Epidermal melanocyte (primary cell): ENCODE measurements at regions not wholly inside any gene's neighbourhood (a gene's known extent, or its start where the extent isn't known, plus 50 kb on each side); places are given as distances from the start of the nearest gene placed in this dataset.
A peak's percentile ranks its signal among the peaks of the same experiment; 100 is the strongest.
"Not testable (repeated sequence)": the region's sequence is repeated elsewhere in the genome, so short reads cannot be mapped to it uniquely, and the experiment has no call there.

Experiments used
- DNase-seq: peaks from one replicate; pipeline ENCODE4 v3.0.0; 2011; ENCODE audit warnings: low spot score; ENCODE audit not compliant: insufficient read length

GRCh38 chr17:45585794-45586650 is 95.5 kb upstream of the PLEKHM1 start:
- not testable (repeated sequence) for DNase-seq

DNA sequence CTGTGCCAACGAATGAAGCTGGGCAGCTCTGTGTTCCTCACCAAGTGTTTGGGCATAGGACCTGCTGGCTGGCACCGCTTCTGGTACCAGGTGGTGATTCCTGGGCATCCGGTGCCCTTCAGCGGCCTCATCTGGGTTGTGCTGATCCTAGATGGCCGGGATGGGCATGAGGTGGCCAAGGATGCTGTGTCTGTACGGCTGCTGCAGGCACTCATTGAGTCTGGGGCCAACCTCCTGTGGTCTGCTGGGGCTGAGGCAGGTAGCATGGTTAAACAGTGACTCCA is 96.1 kb upstream of the PLEKHM1 start:
- DNase-seq: not testable (repeated sequence)

GRCh38 chr17:45592433-45592923 is 102.0 kb upstream of the PLEKHM1 start:
- DNase-seq: peak; percentile 44

DNA sequence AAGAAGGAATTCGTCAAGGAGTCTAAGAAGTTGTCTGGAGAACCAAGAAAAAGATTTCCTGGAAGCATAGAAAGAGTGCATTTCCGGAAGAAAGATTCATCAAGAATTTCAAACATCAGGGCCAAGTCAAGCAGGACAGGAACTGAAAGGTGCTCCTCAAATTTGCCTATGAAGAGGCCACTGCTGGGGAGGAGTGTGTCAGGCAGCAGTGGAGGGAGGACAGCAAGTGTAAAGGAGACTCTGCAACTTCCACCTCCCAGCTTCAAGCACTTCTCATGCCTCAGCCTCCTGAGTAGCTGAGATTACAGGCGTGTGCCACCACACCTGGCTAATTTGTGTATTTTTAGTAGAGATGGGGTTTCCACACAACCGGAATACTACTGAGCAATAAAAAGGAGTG is 105.8 kb upstream of the PLEKHM1 start:
- DNase-seq: not testable (repeated sequence)

GRCh38 chr17:45600052-45601012 is 109.8 kb upstream of the PLEKHM1 start:
- DNase-seq: not testable (repeated sequence)

DNA sequence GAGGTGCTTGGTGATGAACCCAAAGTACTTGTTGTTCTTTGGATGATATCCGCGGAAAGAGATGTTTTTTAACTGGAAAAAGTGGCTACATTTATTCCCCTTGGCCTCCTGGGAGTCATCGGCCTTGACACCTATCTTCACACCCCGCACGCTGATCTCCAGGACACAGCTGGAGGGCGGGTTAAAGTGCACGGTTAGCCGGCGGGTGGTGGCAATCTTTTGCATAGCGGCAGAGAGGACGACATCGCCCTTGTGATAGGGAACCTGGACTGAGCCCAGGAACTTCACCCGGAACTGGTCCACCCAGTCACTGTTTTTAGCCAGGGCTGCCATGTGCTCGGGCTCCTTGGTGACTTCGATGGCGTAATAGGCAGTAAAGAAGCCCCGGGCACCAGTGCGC is 110.5 kb upstream of the PLEKHM1 start:
- not testable (repeated sequence) for DNase-seq

DNA sequence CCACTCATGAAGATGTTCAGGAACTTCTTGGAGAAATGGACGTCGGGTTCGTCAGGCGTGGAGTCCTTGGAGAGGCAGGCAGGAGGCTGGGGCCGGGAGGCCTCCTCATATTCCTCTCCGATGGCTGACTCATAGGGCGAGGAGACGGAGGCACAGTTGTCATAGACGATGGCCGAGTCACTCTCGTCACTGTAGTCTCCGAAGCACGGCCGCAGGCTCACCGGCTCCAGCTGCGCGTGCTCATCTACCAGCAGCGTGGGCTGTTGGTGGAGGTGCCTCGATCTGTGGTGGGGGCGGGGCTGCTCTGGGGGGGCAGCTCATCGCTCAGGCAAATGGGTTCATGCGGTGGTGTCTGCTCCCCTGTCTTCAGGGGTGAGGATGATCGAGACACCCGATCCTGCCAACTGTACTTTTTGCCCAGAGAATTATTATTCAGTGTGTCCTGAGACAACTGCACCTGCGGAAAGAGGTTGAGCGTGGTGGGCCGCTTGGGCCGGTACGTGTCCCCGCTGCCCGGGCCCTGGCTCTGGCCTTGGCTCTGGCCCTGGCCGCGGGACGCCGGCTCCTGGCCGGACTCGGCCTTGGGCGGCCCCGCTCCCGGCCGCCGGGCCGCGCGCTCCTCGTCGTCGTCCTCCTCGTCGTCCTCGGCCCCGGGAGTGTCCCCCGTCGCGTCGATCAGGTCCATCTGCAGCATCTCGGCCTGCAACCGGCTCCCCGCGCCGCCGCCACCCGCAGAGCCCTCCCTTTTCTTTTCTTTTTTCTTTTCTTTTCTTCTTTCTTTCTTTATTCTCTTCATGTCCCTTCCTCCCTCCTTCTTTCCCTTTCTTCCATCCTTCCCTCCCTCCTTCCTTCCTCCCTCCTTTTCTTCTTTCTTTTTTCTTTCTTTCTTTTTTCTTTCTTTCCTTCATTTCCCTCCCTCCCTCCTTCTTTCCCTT is 111.4 kb upstream of the PLEKHM1 start:
- not testable (repeated sequence) for DNase-seq

DNA sequence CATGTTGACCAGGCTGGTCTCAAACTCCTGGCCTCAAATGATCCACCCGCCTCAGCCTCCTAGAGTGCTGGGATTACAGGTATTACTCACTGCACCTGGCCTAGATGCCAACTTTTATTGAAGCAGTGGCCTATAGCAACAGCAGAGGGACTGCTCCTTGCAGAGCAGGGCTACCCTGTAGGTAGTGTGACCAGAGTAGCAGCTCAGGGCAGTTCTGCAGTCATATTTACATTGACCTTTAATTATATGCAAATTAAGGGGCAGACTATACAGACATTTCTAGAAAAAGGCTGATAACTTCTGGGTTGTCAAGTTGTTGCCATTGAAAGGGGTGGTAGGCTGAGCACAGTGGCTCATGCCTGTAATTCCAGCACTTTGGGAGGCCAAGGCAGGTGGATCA is 115.2 kb upstream of the PLEKHM1 start:
- DNase-seq: not testable (repeated sequence)

- DNase-seq: not testable (repeated sequence)
These were observed 129.5 kb upstream of the PLEKHM1 start for GRCh38 chr17:45619984-45620405.

GRCh38 chr17:45620468-45620867 is 129.9 kb upstream of the PLEKHM1 start:
- not testable (repeated sequence) for DNase-seq

DNA sequence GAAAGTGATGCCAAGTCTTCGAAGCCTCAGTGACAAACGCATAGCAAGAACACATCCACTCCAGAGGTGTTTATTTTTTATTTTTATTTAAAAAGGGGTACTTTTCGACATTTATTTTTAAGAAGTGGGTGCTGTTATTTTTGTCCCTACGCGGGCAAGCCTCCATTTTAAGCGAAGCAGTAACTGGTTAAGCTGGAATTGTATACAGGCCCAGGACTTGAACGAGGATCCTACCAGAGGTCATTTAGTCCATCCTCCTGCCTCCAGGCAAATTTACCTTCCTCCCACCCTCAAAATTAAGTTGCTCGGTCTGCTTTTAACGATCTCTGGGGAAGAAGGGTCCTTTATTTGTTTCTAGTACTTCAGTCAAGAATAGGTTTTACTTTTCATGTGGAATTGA is 130.6 kb upstream of the PLEKHM1 start:
- DNase-seq: not testable (repeated sequence)

DNA sequence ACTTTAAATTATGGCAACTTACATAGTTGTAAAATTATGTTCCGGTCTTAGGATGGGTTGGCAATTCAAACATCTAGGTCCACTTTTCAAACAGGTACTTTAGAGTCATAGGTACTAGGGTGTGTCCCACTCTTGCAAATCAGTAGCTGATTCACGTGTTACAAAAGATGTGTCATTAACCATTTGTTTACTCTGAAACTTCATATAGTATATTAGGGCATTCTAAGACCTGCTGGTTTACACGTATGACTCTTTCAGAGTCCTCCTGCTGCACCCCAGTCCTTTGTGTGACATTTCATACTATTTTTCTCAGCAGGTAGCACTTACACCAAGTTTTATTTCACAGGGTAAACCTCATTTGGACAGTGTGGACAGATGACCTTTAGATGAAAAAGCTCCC is 131.8 kb upstream of the PLEKHM1 start:
- DNase-seq: not testable (repeated sequence)

DNA sequence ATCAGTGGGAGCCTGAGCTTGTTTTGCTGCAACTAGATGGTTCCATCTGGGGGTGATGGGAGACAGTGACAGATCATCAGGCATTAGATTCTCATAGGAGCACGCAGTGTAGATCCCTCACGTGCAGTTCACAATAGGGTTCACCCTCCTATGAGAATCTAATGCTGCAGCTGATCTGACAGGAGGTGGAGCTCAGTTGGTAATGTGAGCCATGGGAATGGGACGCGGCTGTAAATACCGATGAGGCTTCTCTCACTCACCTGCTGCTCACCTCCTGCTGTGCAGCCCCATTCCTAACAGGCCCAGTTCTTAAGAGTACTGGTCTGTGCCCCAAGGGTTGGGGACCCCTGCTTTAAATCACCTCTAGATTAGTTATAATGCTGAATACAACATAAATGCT is 137.5 kb upstream of the PLEKHM1 start:
- no peak for DNase-seq

- DNase-seq: no peak
These were observed 141.4 kb upstream of the PLEKHM1 start for GRCh38 chr17:45631941-45632340.

- DNase-seq: no peak
These were observed 144.7 kb upstream of the CRHR1 start for GRCh38 chr17:45639297-45639849.

- peak; percentile 78 for DNase-seq
These were observed 143.8 kb upstream of the CRHR1 start for GRCh38 chr17:45640141-45640850.

DNA sequence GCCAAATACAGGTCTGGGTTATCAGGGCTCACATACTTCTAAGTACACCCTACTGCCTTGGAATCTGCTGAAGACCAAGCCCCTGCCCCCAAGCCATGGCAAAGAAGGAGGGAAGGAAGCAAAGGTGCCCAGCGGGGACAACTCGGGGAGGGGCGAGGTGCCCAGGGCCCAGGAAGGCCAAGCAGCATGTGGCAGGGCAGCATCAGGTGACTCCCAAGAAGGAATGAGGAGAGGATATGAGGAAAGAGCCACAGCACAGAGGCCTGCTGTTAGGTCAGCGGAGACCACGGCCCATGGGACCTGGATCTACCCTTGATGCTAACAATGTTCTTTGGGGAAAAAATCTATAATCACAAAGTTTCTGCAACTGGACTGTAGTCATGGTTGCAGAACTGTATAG is 142.6 kb upstream of the CRHR1 start:
- no peak for DNase-seq

DNA sequence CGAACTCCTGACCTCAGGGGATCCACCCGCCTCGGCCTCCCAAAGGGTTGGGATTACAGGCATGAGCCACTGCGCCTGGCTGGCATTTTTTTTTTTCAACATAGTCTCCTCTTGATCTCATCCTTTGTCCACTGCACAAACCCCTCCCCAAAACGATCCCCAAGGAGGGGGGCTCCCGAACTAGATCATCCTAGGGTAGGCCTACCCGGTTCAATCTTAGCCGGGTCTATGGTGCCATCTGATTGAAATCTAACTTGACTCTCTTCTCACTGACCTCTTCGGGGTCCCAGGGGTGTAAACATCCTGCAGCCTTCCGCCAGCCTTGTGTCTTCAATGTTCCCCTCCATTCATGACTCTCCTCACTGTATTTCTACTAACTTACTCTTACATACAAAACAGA is 140.5 kb upstream of the CRHR1 start:
- no peak for DNase-seq

GRCh38 chr17:45644637-45645036 is 139.5 kb upstream of the CRHR1 start:
- DNase-seq: not testable (repeated sequence)

DNA sequence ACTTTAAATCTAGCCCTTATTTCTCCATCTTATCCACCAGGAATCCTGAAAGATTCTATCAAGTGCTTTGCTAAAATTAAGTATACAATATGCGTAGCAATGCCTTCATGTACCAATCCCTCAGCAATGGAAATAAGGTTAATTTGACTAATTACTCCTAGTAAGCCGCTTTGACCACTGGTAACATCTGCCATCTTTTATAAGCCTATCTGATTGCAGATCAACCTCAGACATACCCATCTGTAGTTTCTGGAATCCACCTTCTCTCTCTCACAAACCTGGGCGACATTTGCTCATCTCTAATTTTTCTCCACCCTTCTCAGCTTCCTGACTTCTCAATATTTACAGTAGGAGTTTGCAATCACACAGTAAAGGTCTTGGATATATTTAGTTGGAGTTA is 138.8 kb upstream of the CRHR1 start:
- DNase-seq: no peak
